ENCODE measurements at regions not wholly inside any gene's neighbourhood (a gene's known extent, or its start where the extent isn't known, plus 50 kb on each side); places are given as distances from the start of the nearest gene placed in this dataset.

DNA sequence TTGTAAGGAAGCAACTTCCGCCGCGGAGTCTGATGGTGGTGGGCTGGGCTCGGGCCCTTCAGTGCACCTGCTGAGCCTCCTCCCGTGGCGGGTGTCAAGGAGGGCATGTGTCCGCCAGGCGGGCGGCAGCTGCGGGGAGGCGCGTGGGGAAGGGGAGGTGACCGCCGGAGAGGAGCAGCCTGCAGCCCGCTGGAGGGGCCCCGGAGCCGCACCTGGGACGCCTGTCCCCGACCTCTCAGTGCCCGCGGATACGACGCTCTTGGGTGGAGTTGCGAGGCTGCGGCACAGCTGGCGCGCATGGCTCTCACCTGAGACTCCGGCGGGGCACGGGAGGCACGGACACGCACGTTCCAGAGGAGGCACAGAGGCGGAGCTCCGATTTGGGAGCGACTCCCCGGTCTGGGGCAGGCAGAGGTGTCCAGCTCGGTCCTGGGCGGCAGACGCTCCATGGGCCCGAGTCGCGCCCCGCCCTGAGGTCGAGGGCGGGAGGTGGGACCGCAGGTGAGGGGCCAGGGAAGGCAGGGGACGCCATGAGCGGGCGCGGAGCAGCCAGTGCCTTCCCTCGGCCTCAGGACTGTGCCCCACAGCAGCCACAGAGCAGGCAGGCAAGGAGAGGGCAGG lies 50.2 kb upstream of the PRR20G start:
- DNase-seq = no peak
